Suprapubic skin (tissue), 3 donors: ENCODE measurements at regions not wholly inside any gene's neighbourhood (a gene's known extent, or its start where the extent isn't known, plus 50 kb on each side); places are given as distances from the start of the nearest gene placed in this dataset.
"Not testable (repeated sequence)": the region's sequence is repeated elsewhere in the genome, so short reads cannot be mapped to it uniquely, and the experiment has no call there.

Experiments
- EP300 ChIP-seq: sonication (generic); formaldehyde crosslinking; IDR thresholded peaks from one replicate; pipeline ENCODE4 v1.6.1; 2017; ENCODE audit warnings: antibody characterized with exemption
- POLR2A ChIP-seq, 2 donors: fragments of 450-650 bp; IDR thresholded peaks; one replicate each; pipeline ENCODE4 v1.6.1; 2017; ENCODE audit warnings: antibody characterized with exemption in 2 of 2, mild to moderate bottlenecking in 2 of 2, moderate library complexity in 2 of 2
- TF ChIP-seq, protein P1 (sequence below), 2 donors: fragments of 200-600 bp in 1 of 2; fragments of 450-650 bp in 1 of 2; sonication (generic) in 1 of 2; IDR thresholded peaks; one replicate each; pipeline ENCODE4 v1.5.1; 2016 to 2019; ENCODE audit warnings: antibody characterized with exemption in 2 of 2, mild to moderate bottlenecking in 1 of 2, moderate library complexity in 1 of 2

DNA sequence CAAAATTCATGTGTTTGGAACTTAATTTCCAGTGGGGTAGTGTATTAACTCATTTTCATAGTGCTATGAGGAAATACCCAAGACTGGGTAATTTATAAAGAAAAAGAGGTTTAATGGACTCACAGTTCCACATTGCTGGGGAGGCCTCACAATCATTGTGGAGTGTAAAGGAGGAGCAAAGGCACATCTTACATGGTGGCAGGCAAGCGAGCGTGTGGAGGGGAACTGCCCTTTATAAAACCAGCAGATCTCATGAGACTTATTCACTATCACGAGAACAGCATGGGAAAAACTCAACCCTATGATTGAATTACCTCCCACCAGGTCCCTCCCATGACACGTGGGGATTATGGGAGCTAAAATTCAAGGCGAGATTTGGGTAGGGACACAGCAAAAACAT, 64.3 kb upstream of the ANKRD10 start:
- TF ChIP-seq, protein P1, sequence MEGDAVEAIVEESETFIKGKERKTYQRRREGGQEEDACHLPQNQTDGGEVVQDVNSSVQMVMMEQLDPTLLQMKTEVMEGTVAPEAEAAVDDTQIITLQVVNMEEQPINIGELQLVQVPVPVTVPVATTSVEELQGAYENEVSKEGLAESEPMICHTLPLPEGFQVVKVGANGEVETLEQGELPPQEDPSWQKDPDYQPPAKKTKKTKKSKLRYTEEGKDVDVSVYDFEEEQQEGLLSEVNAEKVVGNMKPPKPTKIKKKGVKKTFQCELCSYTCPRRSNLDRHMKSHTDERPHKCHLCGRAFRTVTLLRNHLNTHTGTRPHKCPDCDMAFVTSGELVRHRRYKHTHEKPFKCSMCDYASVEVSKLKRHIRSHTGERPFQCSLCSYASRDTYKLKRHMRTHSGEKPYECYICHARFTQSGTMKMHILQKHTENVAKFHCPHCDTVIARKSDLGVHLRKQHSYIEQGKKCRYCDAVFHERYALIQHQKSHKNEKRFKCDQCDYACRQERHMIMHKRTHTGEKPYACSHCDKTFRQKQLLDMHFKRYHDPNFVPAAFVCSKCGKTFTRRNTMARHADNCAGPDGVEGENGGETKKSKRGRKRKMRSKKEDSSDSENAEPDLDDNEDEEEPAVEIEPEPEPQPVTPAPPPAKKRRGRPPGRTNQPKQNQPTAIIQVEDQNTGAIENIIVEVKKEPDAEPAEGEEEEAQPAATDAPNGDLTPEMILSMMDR (IDR thresholded peaks at IDR 0.05), result not testable (repeated sequence)
- TF ChIP-seq POLR2A (IDR thresholded peaks at IDR 0.05); EP300: not testable (repeated sequence)
